ENCODE measurements at regions not wholly inside any gene's neighbourhood (a gene's known extent, or its start where the extent isn't known, plus 50 kb on each side); places are given as distances from the start of the nearest gene placed in this dataset.

GRCh38 chr7:114789871-114790311 is 132.0 kb upstream of the MDFIC start:
- TF ChIP-seq, protein P1, sequence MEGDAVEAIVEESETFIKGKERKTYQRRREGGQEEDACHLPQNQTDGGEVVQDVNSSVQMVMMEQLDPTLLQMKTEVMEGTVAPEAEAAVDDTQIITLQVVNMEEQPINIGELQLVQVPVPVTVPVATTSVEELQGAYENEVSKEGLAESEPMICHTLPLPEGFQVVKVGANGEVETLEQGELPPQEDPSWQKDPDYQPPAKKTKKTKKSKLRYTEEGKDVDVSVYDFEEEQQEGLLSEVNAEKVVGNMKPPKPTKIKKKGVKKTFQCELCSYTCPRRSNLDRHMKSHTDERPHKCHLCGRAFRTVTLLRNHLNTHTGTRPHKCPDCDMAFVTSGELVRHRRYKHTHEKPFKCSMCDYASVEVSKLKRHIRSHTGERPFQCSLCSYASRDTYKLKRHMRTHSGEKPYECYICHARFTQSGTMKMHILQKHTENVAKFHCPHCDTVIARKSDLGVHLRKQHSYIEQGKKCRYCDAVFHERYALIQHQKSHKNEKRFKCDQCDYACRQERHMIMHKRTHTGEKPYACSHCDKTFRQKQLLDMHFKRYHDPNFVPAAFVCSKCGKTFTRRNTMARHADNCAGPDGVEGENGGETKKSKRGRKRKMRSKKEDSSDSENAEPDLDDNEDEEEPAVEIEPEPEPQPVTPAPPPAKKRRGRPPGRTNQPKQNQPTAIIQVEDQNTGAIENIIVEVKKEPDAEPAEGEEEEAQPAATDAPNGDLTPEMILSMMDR (conservative IDR thresholded peaks at IDR 0.05; ENCODE audit: low read length) = no peak
- no peak for TF ChIP-seq EZH2phosphoT487 (IDR thresholded peaks at IDR 0.05; ENCODE audit: borderline replicate concordance)

All from Loucy (cell line).